Activated gamma-delta T cell treated with anti-CD3 and anti-CD28 coated beads, Interleukin-2, amount 50 U/mL, for 16 hours (primary cell): ENCODE measurements at regions not wholly inside any gene's neighbourhood (a gene's known extent, or its start where the extent isn't known, plus 50 kb on each side); places are given as distances from the start of the nearest gene placed in this dataset.
"Not testable (repeated sequence)": the region's sequence is repeated elsewhere in the genome, so short reads cannot be mapped to it uniquely, and the experiment has no call there.

Experiments used
- DNase-seq: peaks from one replicate; pipeline ENCODE4 v3.0.0-alpha.2; 2020; ENCODE audit warnings: low read depth

DNA sequence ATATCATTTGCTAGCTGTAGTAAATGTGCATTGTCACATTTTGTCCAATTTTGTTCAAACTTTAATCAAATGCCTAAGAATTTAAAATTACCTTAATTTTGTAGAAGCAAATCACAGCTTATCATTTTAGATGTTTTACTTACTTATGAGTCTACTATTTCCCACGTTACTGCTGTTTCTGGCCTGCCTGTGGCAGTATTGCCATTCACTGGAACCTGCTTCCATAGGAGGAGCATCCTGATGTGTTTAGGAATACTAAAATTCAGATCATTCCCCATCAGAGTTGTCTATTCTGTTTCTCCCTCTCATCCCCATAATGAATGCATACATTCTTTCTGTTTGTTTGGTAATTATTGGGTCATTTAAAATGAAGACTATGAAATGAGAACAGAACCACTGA, 119.5 kb upstream of the SNRPN start:
- DNase-seq = no peak

GRCh38 chr15:24848050-24848449, 106.7 kb upstream of the SNRPN start:
- no peak for DNase-seq

GRCh38 chr15:24856397-24857390, 98.1 kb upstream of the SNRPN start:
- no peak for DNase-seq

GRCh38 chr15:24857763-24858162, 97.0 kb upstream of the SNRPN start:
- DNase-seq = no peak

- not testable (repeated sequence) for DNase-seq
Observed at GRCh38 chr15:24858183-24858582, 96.6 kb upstream of the SNRPN start.

DNA sequence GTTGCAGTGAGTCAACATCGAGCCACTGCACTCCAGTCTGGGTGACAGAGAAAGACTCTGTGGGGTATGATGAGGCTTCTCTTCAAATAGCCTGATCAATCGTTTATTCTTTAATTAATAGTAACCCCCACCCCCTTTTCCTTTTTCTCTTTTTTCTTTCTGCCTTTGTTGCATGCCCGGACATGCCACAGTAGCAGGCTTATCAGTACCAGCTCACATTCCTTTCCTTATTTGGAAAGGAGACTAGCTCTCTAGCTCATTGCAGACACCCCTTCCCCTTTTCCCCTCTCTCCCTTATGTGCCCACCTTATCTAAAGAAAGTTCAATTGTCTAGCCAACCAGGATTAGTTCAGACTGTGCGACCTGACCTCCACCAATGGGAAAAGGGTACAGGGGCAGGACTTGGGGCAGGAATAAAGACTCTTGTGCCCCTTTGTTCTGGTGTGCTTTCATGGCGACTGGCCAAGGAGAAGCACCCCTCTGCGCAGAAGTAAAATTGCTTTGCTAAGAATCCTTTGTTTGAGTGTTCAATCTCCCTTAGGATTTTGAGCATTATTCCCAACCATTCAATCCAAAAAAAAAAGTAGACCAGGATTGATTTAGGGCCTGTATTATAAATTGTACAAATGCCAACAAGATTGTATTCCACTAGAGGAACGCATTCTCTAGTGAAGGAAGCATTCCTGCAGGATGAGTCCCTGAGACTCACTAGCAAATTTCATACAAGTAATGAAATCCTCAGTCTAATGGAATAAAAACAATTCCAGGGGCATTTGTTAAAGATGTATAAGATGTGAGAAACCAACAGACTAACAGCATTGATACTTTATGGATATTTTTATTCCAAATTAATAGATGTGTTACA, 95.8 kb upstream of the SNRPN start:
- DNase-seq = no peak

GRCh38 chr15:24861014-24861690, 93.6 kb upstream of the SNRPN start:
- no peak for DNase-seq

DNA sequence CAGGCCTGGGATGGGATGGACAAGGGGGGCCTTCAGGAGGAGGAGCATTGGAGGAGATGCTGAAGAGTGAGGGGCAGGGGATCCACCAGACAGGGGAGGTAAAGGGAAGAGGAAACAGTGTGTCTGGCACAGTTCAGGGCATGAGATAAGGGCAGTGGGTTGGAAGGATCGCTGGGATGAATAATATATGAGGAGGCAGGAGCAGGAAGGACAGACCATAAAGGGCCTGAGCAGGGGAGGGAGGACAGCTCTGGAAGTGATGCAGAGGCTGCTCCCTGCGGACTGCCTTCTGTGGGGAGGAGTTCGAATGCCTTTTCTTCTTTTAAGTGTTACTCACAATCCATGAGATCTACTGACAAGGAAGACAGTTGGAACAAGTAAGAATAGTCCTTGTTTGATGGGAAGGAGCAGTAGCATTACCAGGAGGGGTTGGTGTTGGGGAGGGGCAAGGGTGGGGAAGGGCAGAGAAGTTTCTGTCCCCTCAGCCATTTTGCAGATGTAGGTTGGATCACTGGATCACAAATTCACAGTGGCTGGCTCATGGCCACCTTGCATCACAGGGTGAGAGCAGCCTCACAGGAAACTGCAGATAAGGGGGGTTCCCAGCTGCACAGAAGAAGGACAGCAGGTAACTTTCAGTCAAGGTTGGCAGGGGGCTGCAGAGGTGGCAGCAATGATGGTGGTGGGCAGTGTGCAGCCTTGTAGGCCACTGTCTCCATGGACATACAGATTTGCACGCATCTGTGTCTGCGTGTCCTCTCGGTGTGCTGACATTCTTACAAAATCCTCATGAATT, 91.9 kb upstream of the SNRPN start:
- DNase-seq = no peak

DNA sequence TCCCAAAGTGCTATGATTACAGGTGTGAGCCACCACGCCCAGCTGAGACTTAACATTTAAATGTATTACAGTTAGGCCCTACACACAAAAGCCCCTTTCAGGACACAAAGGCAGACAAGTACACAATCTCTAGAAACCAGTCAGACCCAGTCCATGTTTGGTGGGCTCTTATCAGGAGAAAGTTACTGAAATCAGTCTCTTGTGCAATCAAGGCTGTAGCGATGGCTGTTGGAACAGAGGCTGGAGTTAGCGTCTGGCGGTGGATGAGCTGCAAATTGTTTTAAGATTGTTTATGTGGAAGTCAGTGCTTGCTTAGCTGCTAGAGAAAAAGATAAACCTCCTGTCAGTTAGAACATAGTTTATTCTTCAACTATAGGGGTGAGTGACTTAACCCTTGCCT, 89.5 kb upstream of the SNRPN start:
- no peak for DNase-seq

- DNase-seq = no peak
Observed at GRCh38 chr15:24877174-24877573, 77.6 kb upstream of the SNRPN start.

GRCh38 chr15:24878153-24878552, 76.6 kb upstream of the SNRPN start:
- no peak for DNase-seq

GRCh38 chr15:24879492-24879891, 75.3 kb upstream of the SNRPN start:
- no peak for DNase-seq

DNA sequence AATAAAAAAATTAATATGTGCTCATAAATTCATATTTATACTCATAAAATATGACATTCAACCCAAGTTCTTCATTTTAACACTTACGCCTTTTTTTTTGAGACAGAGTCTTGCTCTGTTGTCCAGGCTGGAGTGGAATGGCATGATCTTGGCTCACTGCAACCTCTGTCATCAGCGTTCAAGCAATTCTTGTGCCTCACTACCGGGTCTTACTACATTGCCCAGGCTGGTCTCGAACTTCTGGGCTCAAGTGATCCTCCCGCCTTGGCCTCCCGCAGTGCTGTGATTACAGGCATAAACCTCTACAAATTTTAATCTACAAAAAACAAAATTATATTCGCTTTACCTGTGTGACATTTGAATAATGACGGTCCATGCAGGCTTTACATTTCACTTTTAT, 74.1 kb upstream of the SNRPN start:
- DNase-seq = no peak

GRCh38 chr15:24886538-24886937, 68.2 kb upstream of the SNRPN start:
- no peak for DNase-seq

GRCh38 chr15:24898715-24899272, 56.0 kb upstream of the SNRPN start:
- DNase-seq = no peak

DNA sequence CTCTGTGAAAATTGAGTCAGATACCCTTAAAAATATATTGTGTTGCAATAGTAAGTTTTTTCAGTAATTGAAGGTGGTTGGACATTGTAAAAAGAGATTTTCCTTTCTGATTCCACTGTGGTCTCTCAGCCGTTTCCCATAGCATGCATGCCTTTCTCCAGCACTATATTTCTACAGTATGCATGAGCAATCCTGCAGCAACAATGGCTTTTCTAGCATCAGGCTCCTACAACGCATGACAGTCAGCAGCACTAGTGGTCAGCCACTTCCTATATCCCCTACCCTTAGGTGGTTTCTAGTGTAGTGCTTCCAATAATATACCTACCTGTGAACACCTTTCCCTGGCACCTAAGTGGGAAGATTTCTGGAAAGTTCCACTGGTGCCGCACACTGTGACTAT, 55.4 kb upstream of the SNRPN start:
- DNase-seq = no peak

GRCh38 chr15:24899795-24900194, 55.0 kb upstream of the SNRPN start:
- no peak for DNase-seq

DNA sequence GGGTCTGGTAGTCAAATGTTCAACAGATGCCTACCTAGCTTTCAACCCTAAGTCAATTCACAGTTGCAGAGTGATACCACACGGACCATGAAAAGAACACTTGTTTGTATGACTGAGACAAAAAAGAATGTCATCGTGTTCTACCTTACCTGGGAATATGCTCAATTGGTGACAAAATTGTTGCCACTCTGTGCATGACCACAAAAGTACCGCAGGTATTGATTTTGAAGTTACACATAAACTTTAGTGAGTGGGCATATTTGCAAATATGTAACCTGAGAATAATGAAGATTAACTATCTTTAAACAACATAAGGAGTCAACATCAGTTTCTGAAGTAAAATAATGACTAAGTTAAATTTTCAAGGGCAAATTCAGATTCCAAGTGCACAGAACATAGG, 53.4 kb upstream of the SNRPN start:
- DNase-seq = no peak
